Trophoblast cell (in vitro differentiated cells and primary cell): ENCODE measurements at regions not wholly inside any gene's neighbourhood (a gene's known extent, or its start where the extent isn't known, plus 50 kb on each side); places are given as distances from the start of the nearest gene placed in this dataset.

Experiments
- DNase-seq, 2 donors: peaks; one replicate each; pipeline ENCODE4 v3.0.0-alpha.2; 2016
- H2AFZ ChIP-seq: 2 replicates; pipeline ENCODE4 v1.6.1; 2013; ENCODE audit warnings: low read length, moderate library complexity, mild to moderate bottlenecking; ENCODE audit not compliant: insufficient read depth, poor library complexity
- H2AK5ac ChIP-seq: 2 replicates; pipeline ENCODE4 v1.6.1; 2013; ENCODE audit warnings: mild to moderate bottlenecking, low read length
- H2BK120ac ChIP-seq: 2 replicates; pipeline ENCODE4 v1.6.1; 2013; ENCODE audit warnings: low read length, mild to moderate bottlenecking, moderate library complexity; ENCODE audit not compliant: insufficient read depth, poor library complexity
- H2BK12ac ChIP-seq: 2 replicates; pipeline ENCODE4 v1.6.1; 2013; ENCODE audit warnings: mild to moderate bottlenecking, low read length, moderate library complexity
- H2BK5ac ChIP-seq: 2 replicates; pipeline ENCODE4 v1.6.1; 2013; ENCODE audit warnings: low read length, low read depth, moderate library complexity, mild to moderate bottlenecking; ENCODE audit not compliant: poor library complexity
- H3K14ac ChIP-seq: 2 replicates; pipeline ENCODE4 v1.6.1; 2013; ENCODE audit warnings: mild to moderate bottlenecking, low read length
- H3K18ac ChIP-seq: 2 replicates; pipeline ENCODE4 v1.6.1; 2013; ENCODE audit warnings: mild to moderate bottlenecking, low read length
- H3K23ac ChIP-seq: 2 replicates; pipeline ENCODE4 v1.6.1; 2013; ENCODE audit warnings: low read length
- H3K27ac ChIP-seq: 2 replicates; pipeline ENCODE4 v1.5.1; 2013; ENCODE audit warnings: low read depth, mild to moderate bottlenecking, inconsistent platforms, low read length, moderate library complexity
- H3K27me3 ChIP-seq: 2 replicates; pipeline ENCODE4 v1.6.1; 2013; ENCODE audit warnings: inconsistent platforms, mild to moderate bottlenecking, low read length, moderate library complexity; ENCODE audit not compliant: insufficient read depth
- H3K36me3 ChIP-seq, 2 experiments: 1 replicate in 1 of 2; 2 replicates in 1 of 2; pipeline ENCODE4 v1.6.1; 2013; ENCODE audit warnings: low read length in 2 of 2, mild to moderate bottlenecking in 2 of 2, moderate library complexity in 1 of 2; ENCODE audit not compliant: insufficient read depth in 2 of 2, control insufficient read depth in 1 of 2
- H3K4ac ChIP-seq: 2 replicates; pipeline ENCODE4 v1.6.1; 2013; ENCODE audit warnings: low read depth, mild to moderate bottlenecking, low read length, moderate library complexity
- H3K4me1 ChIP-seq, 2 experiments: 1 replicate in 1 of 2; 2 replicates in 1 of 2; pipeline ENCODE4 v1.6.1; 2013; ENCODE audit warnings: low read length in 2 of 2, mild to moderate bottlenecking in 2 of 2, moderate library complexity in 1 of 2; ENCODE audit not compliant: insufficient read depth in 2 of 2, control insufficient read depth in 1 of 2
- H3K4me2 ChIP-seq: 2 replicates; pipeline ENCODE4 v1.6.1; 2013; ENCODE audit warnings: inconsistent platforms, mild to moderate bottlenecking, low read length, moderate library complexity
- H3K4me3 ChIP-seq: 2 replicates; pipeline ENCODE4 v1.5.1; 2013; ENCODE audit warnings: mild to moderate bottlenecking, low read depth, low read length, inconsistent platforms
- H3K79me1 ChIP-seq: one replicate; pipeline ENCODE4 v1.6.1; 2013; ENCODE audit warnings: low read length
- H3K79me2 ChIP-seq: 2 replicates; pipeline ENCODE4 v1.6.1; 2013; ENCODE audit warnings: low read length, mild to moderate bottlenecking; ENCODE audit not compliant: control insufficient read depth, insufficient read depth, poor library complexity
- H3K9ac ChIP-seq: 2 replicates; pipeline ENCODE4 v1.6.1; 2013; ENCODE audit warnings: mild to moderate bottlenecking, low read length
- H3K9me3 ChIP-seq: 2 replicates; pipeline ENCODE4 v1.6.1; 2013; ENCODE audit warnings: low read depth, mild to moderate bottlenecking, control low read depth, inconsistent platforms, low read length; ENCODE audit not compliant: insufficient read depth
- H4K12ac ChIP-seq: 2 replicates; pipeline ENCODE4 v1.6.1; 2013; ENCODE audit warnings: low read depth, mild to moderate bottlenecking, low read length, moderate library complexity
- H4K8ac ChIP-seq: 2 replicates; pipeline ENCODE4 v1.6.1; 2013; ENCODE audit warnings: low read depth, mild to moderate bottlenecking, low read length, moderate library complexity
- H4K91ac ChIP-seq: one replicate; pipeline ENCODE4 v1.6.1; 2013; ENCODE audit warnings: low read depth, mild to moderate bottlenecking, low read length, moderate library complexity
- WGBS: extraction: QIAGEN DNeasy Blood & Tissue Kit; methylation state at CpG from one replicate; pipeline ENCODE4 v1.1.7; 2013; ENCODE audit warnings: missing lambda C conversion rate; ENCODE audit not compliant: insufficient read length, insufficient coverage; ENCODE audit errors: extremely low coverage; 5-methylcytosine and 5-hydroxymethylcytosine counted together

- Histone ChIP-seq H4K91ac (peak overlapping the region; percentile 26), H2AFZ (no peak overlapping the region), H3K36me3 (no peaks in the 10 kb centered on the region), H3K27me3 (no peaks in the 10 kb centered on the region), H3K9me3 (no peaks in the 10 kb centered on the region), H2BK12ac (no peak overlapping the region), H2BK120ac (no peak overlapping the region), H3K4me2 (no peak overlapping the region), H3K79me2 (no peaks in the 10 kb centered on the region), H3K14ac (no peak overlapping the region), H4K8ac (no peak overlapping the region), H3K23ac (no peak overlapping the region), H3K9ac (no peak overlapping the region), H2AK5ac (no peak overlapping the region), H3K79me1 (peaks cover 2% of the 10 kb centered on the region), H3K4ac (no peak overlapping the region), H2BK5ac (no peak overlapping the region), H3K27ac (no peak overlapping the region), H3K4me3 (no peak overlapping the region), H4K12ac (no peak overlapping the region), H3K4me1 (no peaks in the 10 kb centered on the region), H3K18ac (no peak overlapping the region)
- DNase-seq: no peak
- WGBS: no CpG with 5 or more reads among the region's 4 CpGs
These were observed 529.5 kb upstream of the ZNF462 start for GRCh38 chr9:106333481-106333880.

GRCh38 chr9:106334081-106334480, 528.9 kb upstream of the ZNF462 start:
- Histone ChIP-seq H2BK5ac (no peak overlapping the region), H4K8ac (no peak overlapping the region), H3K18ac (no peak overlapping the region), H3K23ac (no peak overlapping the region), H2AK5ac (no peak overlapping the region), H2BK12ac (peak overlapping the region; percentile 89), H3K79me2 (no peaks in the 10 kb centered on the region), H3K9me3 (no peaks in the 10 kb centered on the region), H3K4me2 (no peak overlapping the region), H4K12ac (no peak overlapping the region), H4K91ac (no peak overlapping the region), H3K4me1 (no peaks in the 10 kb centered on the region), H2AFZ (no peak overlapping the region), H3K27me3 (no peaks in the 10 kb centered on the region), H3K4me3 (no peak overlapping the region), H2BK120ac (no peak overlapping the region), H3K27ac (peak overlapping the region; percentile 11), H3K14ac (no peak overlapping the region), H3K4ac (no peak overlapping the region), H3K36me3 (no peaks in the 10 kb centered on the region), H3K79me1 (peaks cover 1% of the 10 kb centered on the region), H3K9ac (no peak overlapping the region)
- WGBS: no CpG with 5 or more reads among the region's 4 CpGs
- no peak for DNase-seq

GRCh38 chr9:106339882-106340281, 523.1 kb upstream of the ZNF462 start:
- H3K79me2 ChIP-seq: no peaks in the 10 kb centered on the region
- H3K27ac ChIP-seq: peak overlapping the region; percentile 28
- H3K4me3 ChIP-seq: no peak overlapping the region
- no peak overlapping the region for H3K4me2 ChIP-seq
- H3K9ac ChIP-seq: no peak overlapping the region
- no peak overlapping the region for H2BK12ac ChIP-seq
- H2BK5ac ChIP-seq: no peak overlapping the region
- H3K14ac ChIP-seq: no peak overlapping the region
- DNase-seq: no peak
- no peaks in the 10 kb centered on the region for H3K9me3 ChIP-seq
- no peak overlapping the region for H2AFZ ChIP-seq
- H2BK120ac ChIP-seq: no peak overlapping the region
- no peak overlapping the region for H3K18ac ChIP-seq
- no peak overlapping the region for H3K23ac ChIP-seq
- H2AK5ac ChIP-seq: no peak overlapping the region
- H4K91ac ChIP-seq: no peak overlapping the region
- WGBS: no CpG with 5 or more reads among the region's 3 CpGs
- no peaks in the 10 kb centered on the region for H3K27me3 ChIP-seq
- H3K36me3 ChIP-seq: no peaks in the 10 kb centered on the region
- H3K4ac ChIP-seq: no peak overlapping the region
- no peak overlapping the region for H4K8ac ChIP-seq
- H3K79me1 ChIP-seq: peaks cover 5% of the 10 kb centered on the region
- peaks cover 4% of the 10 kb centered on the region in 2 experiments for H3K4me1 ChIP-seq
- no peak overlapping the region for H4K12ac ChIP-seq

- H3K9ac ChIP-seq: no peak overlapping the region
- no peak overlapping the region for H3K4me2 ChIP-seq
- H3K14ac ChIP-seq: no peak overlapping the region
- no peak overlapping the region for H2BK12ac ChIP-seq
- no peak overlapping the region for H2BK5ac ChIP-seq
- no peak overlapping the region for H3K23ac ChIP-seq
- no peaks in the 10 kb centered on the region for H3K79me2 ChIP-seq
- no peak overlapping the region for H4K91ac ChIP-seq
- H3K4me1 ChIP-seq: no peaks in the 10 kb centered on the region
- H4K8ac ChIP-seq: no peak overlapping the region
- H3K27ac ChIP-seq: no peak overlapping the region
- H2BK120ac ChIP-seq: no peak overlapping the region
- H3K4ac ChIP-seq: no peak overlapping the region
- H3K79me1 ChIP-seq: no peaks in the 10 kb centered on the region
- H2AK5ac ChIP-seq: no peak overlapping the region
- DNase-seq: no peak
- WGBS: no CpG with 5 or more reads among the region's 1 CpG
- H3K18ac ChIP-seq: no peak overlapping the region
- no peak overlapping the region for H3K4me3 ChIP-seq
- H3K9me3 ChIP-seq: no peaks in the 10 kb centered on the region
- no peak overlapping the region for H4K12ac ChIP-seq
- no peak overlapping the region for H2AFZ ChIP-seq
- no peaks in the 10 kb centered on the region for H3K27me3 ChIP-seq
- no peaks in the 10 kb centered on the region for H3K36me3 ChIP-seq
These were observed 512.2 kb upstream of the ZNF462 start for GRCh38 chr9:106350777-106351176.
